Femur (tissue), 1 donor: ENCODE measurements at regions not wholly inside any gene's neighbourhood (a gene's known extent, or its start where the extent isn't known, plus 50 kb on each side); places are given as distances from the start of the nearest gene placed in this dataset.
"Not testable (repeated sequence)": the region's sequence is repeated elsewhere in the genome, so short reads cannot be mapped to it uniquely, and the experiment has no call there.

ENCODE experiments used
- DNase-seq: peaks from one replicate; pipeline ENCODE4 v3.0.0-alpha.2; 2017

- no peak for DNase-seq
These were observed 935.0 kb downstream of the TRIB2 start for GRCh38 chr2:13651684-13652131.

GRCh38 chr2:13652531-13653313 is 936.0 kb downstream of the TRIB2 start:
- no peak for DNase-seq

- no peak for DNase-seq
These were observed 937.7 kb downstream of the TRIB2 start for GRCh38 chr2:13654416-13654815.

- no peak for DNase-seq
These were observed 943.5 kb downstream of the TRIB2 start for GRCh38 chr2:13660231-13660630.

GRCh38 chr2:13662055-13662454 is 945.3 kb downstream of the TRIB2 start:
- DNase-seq = no peak

GRCh38 chr2:13666582-13667414 is 950.1 kb downstream of the TRIB2 start:
- no peak for DNase-seq

GRCh38 chr2:13667415-13667757 is 950.6 kb downstream of the TRIB2 start:
- DNase-seq = no peak

- DNase-seq = no peak
These were observed 952.9 kb downstream of the TRIB2 start for GRCh38 chr2:13669607-13670006.

GRCh38 chr2:13673821-13674220 is 957.1 kb downstream of the TRIB2 start:
- not testable (repeated sequence) for DNase-seq

- no peak for DNase-seq
These were observed 956.2 kb upstream of the LRATD1 start for GRCh38 chr2:13676269-13676668.

GRCh38 chr2:13681936-13682335 is 950.6 kb upstream of the LRATD1 start:
- DNase-seq = no peak

GRCh38 chr2:13682540-13683272 is 949.8 kb upstream of the LRATD1 start:
- DNase-seq = no peak

- DNase-seq = no peak
These were observed 946.3 kb upstream of the LRATD1 start for GRCh38 chr2:13686262-13686661.

- no peak for DNase-seq
These were observed 937.8 kb upstream of the LRATD1 start for GRCh38 chr2:13694673-13695072.

GRCh38 chr2:13696601-13697000 is 935.9 kb upstream of the LRATD1 start:
- DNase-seq = no peak

GRCh38 chr2:13698847-13699246 is 933.7 kb upstream of the LRATD1 start:
- DNase-seq = no peak

- DNase-seq = not testable (repeated sequence)
These were observed 932.6 kb upstream of the LRATD1 start for GRCh38 chr2:13699939-13700338.

GRCh38 chr2:13711154-13711553 is 921.4 kb upstream of the LRATD1 start:
- DNase-seq = no peak

GRCh38 chr2:13714466-13714865 is 918.1 kb upstream of the LRATD1 start:
- DNase-seq = no peak

GRCh38 chr2:13725945-13726344 is 906.6 kb upstream of the LRATD1 start:
- no peak for DNase-seq

GRCh38 chr2:13745330-13745729 is 887.2 kb upstream of the LRATD1 start:
- no peak for DNase-seq

- DNase-seq = no peak
These were observed 880.6 kb upstream of the LRATD1 start for GRCh38 chr2:13751955-13752354.

GRCh38 chr2:13758412-13758811 is 874.1 kb upstream of the LRATD1 start:
- DNase-seq = no peak
